Suprapubic skin (tissue), 3 donors: ENCODE measurements at regions not wholly inside any gene's neighbourhood (a gene's known extent, or its start where the extent isn't known, plus 50 kb on each side); places are given as distances from the start of the nearest gene placed in this dataset.
"Not testable (repeated sequence)": the region's sequence is repeated elsewhere in the genome, so short reads cannot be mapped to it uniquely, and the experiment has no call there.

ENCODE experiments used
- CTCF ChIP-seq, 2 donors: fragments of 200-600 bp in 1 of 2; fragments of 450-650 bp in 1 of 2; sonication (generic) in 1 of 2; IDR thresholded peaks; one replicate each; pipeline ENCODE4 v1.5.1; 2016 to 2019; ENCODE audit warnings: antibody characterized with exemption in 2 of 2, mild to moderate bottlenecking in 1 of 2, moderate library complexity in 1 of 2
- POLR2AphosphoS5 ChIP-seq, 3 donors: sonication (generic); formaldehyde crosslinking; IDR thresholded peaks; one replicate each; pipeline ENCODE4 v1.6.1; 2017; ENCODE audit warnings: antibody characterized with exemption in 3 of 3

- TF ChIP-seq POLR2AphosphoS5, CTCF (IDR thresholded peaks at IDR 0.05): not testable (repeated sequence)
Observed at GRCh38 chr7:16948110-16948509, 66.3 kb upstream of the AGR3 start.
